Osteocyte (in vitro differentiated cells): ENCODE measurements at regions not wholly inside any gene's neighbourhood (a gene's known extent, or its start where the extent isn't known, plus 50 kb on each side); places are given as distances from the start of the nearest gene placed in this dataset.

Experiments
- DNase-seq: peaks from one replicate; pipeline ENCODE4 v3.0.0; 2021; ENCODE audit warnings: mixed read lengths; ENCODE audit not compliant: unreplicated experiment; ENCODE audit errors: extremely low spot score
- H3K27ac Mint-ChIP-seq: one replicate; pipeline ENCODE4 v1.8.0; 2021; ENCODE audit warnings: mild to moderate bottlenecking, mixed read lengths; ENCODE audit not compliant: unreplicated experiment
- H3K27me3 Mint-ChIP-seq: one replicate; pipeline ENCODE4 v1.8.0; 2021; ENCODE audit warnings: mixed read lengths; ENCODE audit not compliant: unreplicated experiment
- H3K36me3 Mint-ChIP-seq: one replicate; pipeline ENCODE4 v1.8.0; 2021; ENCODE audit warnings: mixed read lengths; ENCODE audit not compliant: unreplicated experiment
- H3K4me1 Mint-ChIP-seq: one replicate; pipeline ENCODE4 v1.8.0; 2021; ENCODE audit warnings: mixed read lengths; ENCODE audit not compliant: unreplicated experiment
- H3K4me3 Mint-ChIP-seq: one replicate; pipeline ENCODE4 v1.8.0; 2021; ENCODE audit warnings: mild to moderate bottlenecking, moderate library complexity, mixed read lengths; ENCODE audit not compliant: unreplicated experiment
- H3K9me3 Mint-ChIP-seq: one replicate; pipeline ENCODE4 v1.8.0; 2021; ENCODE audit warnings: mixed read lengths; ENCODE audit not compliant: unreplicated experiment
- CTCF ChIP-seq: fragments of 200-600 bp; sonication (generic); IDR thresholded peaks from 2 replicates; pipeline ENCODE4 v1.5.0; 2021; ENCODE audit warnings: antibody characterized with exemption, mild to moderate bottlenecking, moderate library complexity

DNA sequence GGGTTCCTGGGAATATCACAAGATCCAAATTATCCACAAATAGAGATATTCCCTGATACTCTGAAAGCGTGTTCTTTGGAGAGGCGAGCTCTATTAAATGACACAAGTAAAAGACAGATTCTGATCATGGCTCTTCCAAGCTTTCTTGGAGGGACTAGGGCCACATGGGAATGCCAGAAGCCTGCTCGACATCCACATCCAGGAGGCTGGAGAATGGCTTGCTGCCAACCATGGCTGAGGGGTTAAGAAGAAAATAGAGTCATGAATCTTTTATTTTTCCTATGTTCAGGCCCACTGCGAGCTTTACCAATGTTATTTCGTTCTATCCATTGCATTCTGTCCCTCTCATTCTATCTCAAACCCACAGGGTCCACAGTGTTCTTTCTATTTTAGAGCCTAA, 1018.0 kb upstream of the CELF2 start:
- Mint-ChIP-seq H3K36me3 (no peaks in the 10 kb centered on the region), H3K9me3 (peaks cover 8% of the 10 kb centered on the region), H3K27ac (no peak overlapping the region), H3K27me3 (no peaks in the 10 kb centered on the region), H3K4me3 (no peak overlapping the region), H3K4me1 (no peaks in the 10 kb centered on the region)
- no peak for TF ChIP-seq CTCF
- no peak for DNase-seq

DNA sequence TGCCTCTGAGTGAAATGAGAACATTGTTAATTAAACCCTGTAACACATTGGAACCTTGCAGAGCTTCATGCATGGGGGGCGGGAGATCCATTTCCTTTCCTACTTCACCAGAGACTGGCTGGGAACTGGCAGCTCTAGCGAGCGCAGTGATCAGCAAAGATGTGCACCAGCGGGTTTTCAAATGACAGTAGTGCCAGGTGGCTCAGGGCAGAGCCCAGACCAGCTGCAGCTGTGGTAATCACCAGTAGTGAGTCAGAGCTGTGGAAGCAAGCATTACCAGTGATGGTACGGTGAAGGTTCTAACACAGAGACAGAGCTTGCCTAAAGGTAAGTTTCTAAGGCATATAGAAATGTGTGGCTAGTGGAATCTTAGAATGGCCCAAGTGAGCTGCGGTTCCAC, 1009.7 kb upstream of the CELF2 start:
- Mint-ChIP-seq H3K36me3 (no peaks in the 10 kb centered on the region), H3K4me1 (no peaks in the 10 kb centered on the region), H3K27me3 (peaks cover 7% of the 10 kb centered on the region), H3K9me3 (peaks cover 2% of the 10 kb centered on the region), H3K4me3 (no peak overlapping the region), H3K27ac (no peak overlapping the region)
- no peak for TF ChIP-seq CTCF
- no peak for DNase-seq

GRCh38 chr10:10010397-10010796, 1007.3 kb upstream of the CELF2 start:
- no peak for DNase-seq
- H3K4me3 Mint-ChIP-seq, result no peak overlapping the region
- no peak overlapping the region for H3K27ac Mint-ChIP-seq
- H3K27me3 Mint-ChIP-seq, result peaks cover 7% of the 10 kb centered on the region
- no peaks in the 10 kb centered on the region for H3K36me3 Mint-ChIP-seq
- no peaks in the 10 kb centered on the region for H3K4me1 Mint-ChIP-seq
- no peaks in the 10 kb centered on the region for H3K9me3 Mint-ChIP-seq
- no peak for TF ChIP-seq CTCF

DNA sequence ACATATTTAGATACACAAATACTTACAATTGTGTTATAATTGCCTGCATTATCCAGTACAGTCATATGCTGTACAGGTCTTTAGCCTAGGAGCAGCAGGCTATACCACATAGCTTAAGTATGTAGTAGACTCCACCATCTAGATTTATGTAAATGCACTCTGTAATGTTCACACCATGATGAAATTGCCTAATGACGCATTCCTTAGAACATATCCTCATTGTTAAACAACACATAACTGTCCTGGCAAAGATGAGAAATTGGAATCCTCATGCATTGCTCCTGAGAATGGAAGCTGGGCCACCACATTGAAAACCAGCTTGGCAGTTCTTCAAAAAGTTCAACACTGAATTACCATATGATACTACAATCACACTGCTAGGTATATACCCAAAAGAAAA, 1002.8 kb upstream of the CELF2 start:
- Mint-ChIP-seq H3K27me3 (peaks cover 2% of the 10 kb centered on the region), H3K9me3 (peaks cover 10% of the 10 kb centered on the region), H3K4me3 (no peak overlapping the region), H3K27ac (no peak overlapping the region), H3K4me1 (no peaks in the 10 kb centered on the region), H3K36me3 (no peaks in the 10 kb centered on the region)
- no peak for DNase-seq
- TF ChIP-seq CTCF, result no peak

DNA sequence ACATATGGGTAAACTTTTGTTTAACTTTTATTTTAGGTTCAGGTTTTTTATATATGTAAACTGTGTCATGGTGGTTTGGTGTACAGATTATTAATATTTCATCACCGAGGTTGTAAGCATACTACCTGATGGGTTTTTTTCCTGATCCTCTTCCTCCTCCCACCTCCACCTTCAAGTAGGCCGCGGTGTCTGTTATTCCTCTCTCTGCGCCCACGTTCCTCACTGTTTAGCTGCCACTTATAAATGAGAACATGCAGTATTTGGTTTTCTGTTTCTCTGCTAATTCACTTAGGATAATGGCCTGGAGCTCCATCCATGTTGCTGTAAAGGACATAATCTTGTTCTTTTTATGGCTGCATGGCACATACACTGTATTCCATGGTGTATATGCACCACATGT, 1000.0 kb upstream of the CELF2 start:
- no peak for DNase-seq
- no peaks in the 10 kb centered on the region for H3K4me1 Mint-ChIP-seq
- no peaks in the 10 kb centered on the region for H3K36me3 Mint-ChIP-seq
- H3K27ac Mint-ChIP-seq, result no peak overlapping the region
- H3K4me3 Mint-ChIP-seq, result no peak overlapping the region
- no peak for TF ChIP-seq CTCF
- no peaks in the 10 kb centered on the region for H3K27me3 Mint-ChIP-seq
- H3K9me3 Mint-ChIP-seq, result peaks cover 17% of the 10 kb centered on the region
